ENCODE measurements at regions not wholly inside any gene's neighbourhood (a gene's known extent, or its start where the extent isn't known, plus 50 kb on each side); places are given as distances from the start of the nearest gene placed in this dataset.

- no peak for TF ChIP-seq CTCF (conservative IDR thresholded peaks at IDR 0.05; ENCODE audit: low read length)
- no peak overlapping the region for H3K4me3 ChIP-seq (ENCODE audit: low read length)
- DNase-seq (ENCODE audit: low read depth), result no peak
These were observed 108.5 kb upstream of the ADAMTS16 start for GRCh38 chr5:5031665-5032064.

- no peak for TF ChIP-seq CTCF (conservative IDR thresholded peaks at IDR 0.05; ENCODE audit: low read length)
- DNase-seq (ENCODE audit: low read depth), result no peak
- no peak overlapping the region for H3K4me3 ChIP-seq (ENCODE audit: low read length)
These were observed 102.5 kb upstream of the ADAMTS16 start for GRCh38 chr5:5037674-5038073.

- no peak for TF ChIP-seq CTCF (conservative IDR thresholded peaks at IDR 0.05; ENCODE audit: low read length)
- no peak for DNase-seq (ENCODE audit: low read depth)
- H3K4me3 ChIP-seq (ENCODE audit: low read length), result no peak overlapping the region
These were observed 100.2 kb upstream of the ADAMTS16 start for GRCh38 chr5:5039918-5040317.

- DNase-seq (ENCODE audit: low read depth), result no peak
- no peak for TF ChIP-seq CTCF (conservative IDR thresholded peaks at IDR 0.05; ENCODE audit: low read length)
- no peak overlapping the region for H3K4me3 ChIP-seq (ENCODE audit: low read length)
These were observed 99.4 kb upstream of the ADAMTS16 start for GRCh38 chr5:5040712-5041111.

GRCh38 chr5:5042806-5043205 lies 97.3 kb upstream of the ADAMTS16 start:
- no peak for TF ChIP-seq CTCF (conservative IDR thresholded peaks at IDR 0.05; ENCODE audit: low read length)
- no peak overlapping the region for H3K4me3 ChIP-seq (ENCODE audit: low read length)
- no peak for DNase-seq (ENCODE audit: low read depth)

- no peak overlapping the region for H3K4me3 ChIP-seq (ENCODE audit: low read length)
- TF ChIP-seq CTCF (conservative IDR thresholded peaks at IDR 0.05; ENCODE audit: low read length), result no peak
- DNase-seq (ENCODE audit: low read depth), result no peak
These were observed 96.8 kb upstream of the ADAMTS16 start for GRCh38 chr5:5043346-5043745.

- no peak for TF ChIP-seq CTCF (conservative IDR thresholded peaks at IDR 0.05; ENCODE audit: low read length)
- DNase-seq (ENCODE audit: low read depth), result peak; percentile 23
- H3K4me3 ChIP-seq (ENCODE audit: low read length), result no peak overlapping the region
These were observed 95.8 kb upstream of the ADAMTS16 start for GRCh38 chr5:5044247-5044840.

Data from AG10803 (cell line).